ENCODE measurements at regions not wholly inside any gene's neighbourhood (a gene's known extent, or its start where the extent isn't known, plus 50 kb on each side); places are given as distances from the start of the nearest gene placed in this dataset.

DNA sequence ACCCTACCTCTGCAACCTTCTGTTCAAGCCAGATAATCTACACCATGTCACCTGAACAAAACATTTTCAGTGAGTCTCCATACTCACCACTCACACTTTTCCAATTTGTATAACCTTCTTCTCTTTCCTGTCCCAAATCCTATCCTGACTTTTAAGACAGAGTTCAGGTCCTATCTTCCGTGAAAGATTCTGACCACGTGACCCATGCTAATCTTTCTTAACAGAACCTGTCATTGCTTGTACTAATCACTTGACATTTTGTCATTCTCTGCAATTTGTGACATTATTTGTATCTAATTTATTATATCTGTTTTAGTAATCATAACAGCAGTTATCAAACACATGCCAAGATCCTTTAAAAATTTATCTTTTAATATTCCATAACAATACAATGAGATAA, 132.5 kb upstream of the PRLR start:
- no peak overlapping the region for H3K4me3 ChIP-seq (replicated peaks in 1 of 4; ENCODE audit: control extremely low read depth in 1 of 4, insufficient read depth in 1 of 4, low read depth in 3 of 4, low read length in 4 of 4)
- no peaks in the 10 kb centered on the region for H3K27me3 ChIP-seq (ENCODE audit: control insufficient read depth, insufficient read depth, low read length)
- no peak overlapping the region for H2AFZ ChIP-seq (ENCODE audit: low read length)
- H3K27ac ChIP-seq (ENCODE audit: insufficient read depth, low read length) = no peak overlapping the region
- no peaks in the 10 kb centered on the region for H3K79me2 ChIP-seq (ENCODE audit: control insufficient read depth, insufficient read depth, low read length)
- no peaks in the 10 kb centered on the region for H4K20me1 ChIP-seq (ENCODE audit: control insufficient read depth, extremely low read depth, insufficient read depth, low read length)
- H3K36me3 ChIP-seq (ENCODE audit: control insufficient read depth, insufficient read depth, low read length) = no peaks in the 10 kb centered on the region
- H3K4me1 ChIP-seq (ENCODE audit: control insufficient read depth, extremely low read depth, insufficient read depth, low read length) = no peaks in the 10 kb centered on the region
- H3K9me3 ChIP-seq (ENCODE audit: control insufficient read depth, insufficient read depth, low read depth, low read length) = no peaks in the 10 kb centered on the region
- DNase-seq (ENCODE audit: low read depth in 2 of 2) = no peak
- no peak overlapping the region for H3K4me2 ChIP-seq (ENCODE audit: extremely low read depth, insufficient read depth, low read length)
- TF ChIP-seq EZH2 (IDR thresholded peaks at IDR 0.05; ENCODE audit: low read length, missing control alignments) (no peak), CTCF (conservative IDR thresholded peaks at IDR 0.05 in 1 of 2, IDR thresholded peaks at IDR 0.05 in 1 of 2; ENCODE audit: low read depth in 1 of 2, low read length in 2 of 2) (no peak)
- H3K9ac ChIP-seq (ENCODE audit: insufficient read depth, low read length) = no peak overlapping the region

DNA sequence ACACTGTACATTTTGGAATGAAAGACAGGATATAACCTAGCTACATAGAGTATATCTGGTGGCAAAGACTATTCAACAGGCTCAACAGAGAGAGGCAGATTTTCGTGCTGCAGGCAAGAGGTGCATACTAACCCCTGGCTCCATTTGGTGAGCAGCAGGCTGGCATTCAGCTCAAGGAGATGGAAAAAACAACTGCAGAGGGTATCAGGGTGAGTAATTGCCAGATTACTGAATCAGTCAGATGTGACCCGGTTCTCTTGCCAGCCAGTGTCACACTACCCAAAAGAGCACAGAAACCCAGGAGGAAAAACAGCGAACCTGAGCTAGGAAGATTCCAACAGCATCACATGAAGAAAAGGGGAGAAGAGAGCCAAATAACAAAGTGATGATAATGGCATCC, 130.4 kb upstream of the PRLR start:
- no peak for DNase-seq (ENCODE audit: low read depth in 2 of 2)
- no peaks in the 10 kb centered on the region for H3K79me2 ChIP-seq (ENCODE audit: control insufficient read depth, insufficient read depth, low read length)
- H3K27ac ChIP-seq (ENCODE audit: insufficient read depth, low read length) = no peak overlapping the region
- no peak overlapping the region for H3K4me2 ChIP-seq (ENCODE audit: extremely low read depth, insufficient read depth, low read length)
- no peak overlapping the region for H3K9ac ChIP-seq (ENCODE audit: insufficient read depth, low read length)
- no peak overlapping the region for H3K4me3 ChIP-seq (replicated peaks in 1 of 4; ENCODE audit: control extremely low read depth in 1 of 4, insufficient read depth in 1 of 4, low read depth in 3 of 4, low read length in 4 of 4)
- no peaks in the 10 kb centered on the region for H3K9me3 ChIP-seq (ENCODE audit: control insufficient read depth, insufficient read depth, low read depth, low read length)
- H3K4me1 ChIP-seq (ENCODE audit: control insufficient read depth, extremely low read depth, insufficient read depth, low read length) = no peaks in the 10 kb centered on the region
- no peak overlapping the region for H2AFZ ChIP-seq (ENCODE audit: low read length)
- TF ChIP-seq CTCF (conservative IDR thresholded peaks at IDR 0.05 in 1 of 2, IDR thresholded peaks at IDR 0.05 in 1 of 2; ENCODE audit: low read depth in 1 of 2, low read length in 2 of 2) (no peak), EZH2 (IDR thresholded peaks at IDR 0.05; ENCODE audit: low read length, missing control alignments) (no peak)
- no peaks in the 10 kb centered on the region for H3K36me3 ChIP-seq (ENCODE audit: control insufficient read depth, insufficient read depth, low read length)
- no peaks in the 10 kb centered on the region for H4K20me1 ChIP-seq (ENCODE audit: control insufficient read depth, extremely low read depth, insufficient read depth, low read length)
- no peaks in the 10 kb centered on the region for H3K27me3 ChIP-seq (ENCODE audit: control insufficient read depth, insufficient read depth, low read length)

GRCh38 chr5:35359859-35360258, 129.6 kb upstream of the PRLR start:
- Histone ChIP-seq H3K27ac (ENCODE audit: insufficient read depth, low read length) (no peak overlapping the region), H3K36me3 (ENCODE audit: control insufficient read depth, insufficient read depth, low read length) (no peaks in the 10 kb centered on the region), H3K4me3 (replicated peaks in 1 of 4; ENCODE audit: control extremely low read depth in 1 of 4, insufficient read depth in 1 of 4, low read depth in 3 of 4, low read length in 4 of 4) (no peak overlapping the region), H3K9me3 (ENCODE audit: control insufficient read depth, insufficient read depth, low read depth, low read length) (no peaks in the 10 kb centered on the region), H2AFZ (ENCODE audit: low read length) (no peak overlapping the region), H3K4me1 (ENCODE audit: control insufficient read depth, extremely low read depth, insufficient read depth, low read length) (no peaks in the 10 kb centered on the region), H3K9ac (ENCODE audit: insufficient read depth, low read length) (no peak overlapping the region), H3K79me2 (ENCODE audit: control insufficient read depth, insufficient read depth, low read length) (no peaks in the 10 kb centered on the region), H3K4me2 (ENCODE audit: extremely low read depth, insufficient read depth, low read length) (no peak overlapping the region), H4K20me1 (ENCODE audit: control insufficient read depth, extremely low read depth, insufficient read depth, low read length) (no peaks in the 10 kb centered on the region), H3K27me3 (ENCODE audit: control insufficient read depth, insufficient read depth, low read length) (no peaks in the 10 kb centered on the region)
- no peak for TF ChIP-seq CTCF (conservative IDR thresholded peaks at IDR 0.05 in 1 of 2, IDR thresholded peaks at IDR 0.05 in 1 of 2; ENCODE audit: low read depth in 1 of 2, low read length in 2 of 2)
- TF ChIP-seq EZH2 (IDR thresholded peaks at IDR 0.05; ENCODE audit: low read length, missing control alignments) = no peak
- no peak for DNase-seq (ENCODE audit: low read depth in 2 of 2)

All from fibroblast of lung (primary cell).